ENCODE measurements at regions not wholly inside any gene's neighbourhood (a gene's known extent, or its start where the extent isn't known, plus 50 kb on each side); places are given as distances from the start of the nearest gene placed in this dataset.

DNA sequence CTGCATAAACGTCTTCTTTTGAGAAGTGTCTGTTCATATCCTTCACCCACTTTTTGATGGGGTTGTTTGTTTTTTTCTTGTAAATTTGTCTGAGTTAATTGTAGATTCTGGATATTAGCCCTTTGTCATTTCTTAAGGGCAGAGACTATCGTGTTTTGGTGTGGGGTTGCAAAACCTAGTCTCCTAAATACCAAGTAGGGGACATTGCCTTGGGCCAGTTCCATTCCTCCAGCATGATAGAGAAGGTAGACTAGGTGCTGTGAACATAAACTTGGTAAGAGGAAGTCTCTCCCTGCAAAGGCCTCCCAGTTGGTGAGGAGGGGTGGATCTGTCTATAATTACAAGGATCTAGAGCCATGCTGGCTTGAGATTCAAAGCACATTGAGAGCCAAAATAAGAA, 390.7 kb downstream of the VRK1 start:
- Histone ChIP-seq H4K20me1 (ENCODE audit: insufficient read depth) (no peaks in the 10 kb centered on the region), H3K36me3 (ENCODE audit: insufficient read depth, low read length) (no peaks in the 10 kb centered on the region)
- TF ChIP-seq EP300 (conservative IDR thresholded peaks at IDR 0.05; ENCODE audit: poor library complexity, severe bottlenecking), result no peak
- no peak for TF ChIP-seq MXI1 (conservative IDR thresholded peaks at IDR 0.05; ENCODE audit: poor library complexity, severe bottlenecking)
- TF ChIP-seq, protein P1, sequence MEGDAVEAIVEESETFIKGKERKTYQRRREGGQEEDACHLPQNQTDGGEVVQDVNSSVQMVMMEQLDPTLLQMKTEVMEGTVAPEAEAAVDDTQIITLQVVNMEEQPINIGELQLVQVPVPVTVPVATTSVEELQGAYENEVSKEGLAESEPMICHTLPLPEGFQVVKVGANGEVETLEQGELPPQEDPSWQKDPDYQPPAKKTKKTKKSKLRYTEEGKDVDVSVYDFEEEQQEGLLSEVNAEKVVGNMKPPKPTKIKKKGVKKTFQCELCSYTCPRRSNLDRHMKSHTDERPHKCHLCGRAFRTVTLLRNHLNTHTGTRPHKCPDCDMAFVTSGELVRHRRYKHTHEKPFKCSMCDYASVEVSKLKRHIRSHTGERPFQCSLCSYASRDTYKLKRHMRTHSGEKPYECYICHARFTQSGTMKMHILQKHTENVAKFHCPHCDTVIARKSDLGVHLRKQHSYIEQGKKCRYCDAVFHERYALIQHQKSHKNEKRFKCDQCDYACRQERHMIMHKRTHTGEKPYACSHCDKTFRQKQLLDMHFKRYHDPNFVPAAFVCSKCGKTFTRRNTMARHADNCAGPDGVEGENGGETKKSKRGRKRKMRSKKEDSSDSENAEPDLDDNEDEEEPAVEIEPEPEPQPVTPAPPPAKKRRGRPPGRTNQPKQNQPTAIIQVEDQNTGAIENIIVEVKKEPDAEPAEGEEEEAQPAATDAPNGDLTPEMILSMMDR (IDR thresholded peaks at IDR 0.05; ENCODE audit: poor library complexity, severe bottlenecking), result no peak
- no peak for TF ChIP-seq SMC3 (conservative IDR thresholded peaks at IDR 0.05; ENCODE audit: poor library complexity)
- TF ChIP-seq TAF1 (IDR thresholded peaks at IDR 0.05; ENCODE audit: low read depth), result no peak

DNA sequence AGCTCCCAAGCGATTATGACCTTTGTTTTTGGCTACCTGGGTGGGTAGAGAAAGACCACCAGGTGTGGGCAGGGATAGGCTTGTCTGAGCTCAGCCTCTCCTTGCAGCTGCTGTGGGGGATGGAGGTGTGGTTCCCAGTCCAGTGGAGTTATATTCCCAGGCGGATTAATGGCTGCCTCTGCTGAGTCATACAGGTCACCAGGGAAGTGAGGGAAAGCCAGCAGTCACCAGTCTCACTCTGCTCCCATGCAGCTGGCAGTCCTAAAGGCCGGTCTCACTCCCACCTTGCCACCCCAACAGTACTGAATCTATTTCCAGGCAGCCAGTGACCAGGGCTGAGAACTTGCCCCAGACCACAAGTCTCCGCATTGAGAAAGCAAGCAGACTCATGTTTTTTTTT, 399.2 kb downstream of the VRK1 start:
- TF ChIP-seq EZH2 (IDR thresholded peaks at IDR 0.05; ENCODE audit: borderline replicate concordance, insufficient read depth, low read length, poor library complexity, severe bottlenecking), result no peak
- no peak for TF ChIP-seq EP300 (conservative IDR thresholded peaks at IDR 0.05; ENCODE audit: poor library complexity, severe bottlenecking)
- TF ChIP-seq, protein P2, sequence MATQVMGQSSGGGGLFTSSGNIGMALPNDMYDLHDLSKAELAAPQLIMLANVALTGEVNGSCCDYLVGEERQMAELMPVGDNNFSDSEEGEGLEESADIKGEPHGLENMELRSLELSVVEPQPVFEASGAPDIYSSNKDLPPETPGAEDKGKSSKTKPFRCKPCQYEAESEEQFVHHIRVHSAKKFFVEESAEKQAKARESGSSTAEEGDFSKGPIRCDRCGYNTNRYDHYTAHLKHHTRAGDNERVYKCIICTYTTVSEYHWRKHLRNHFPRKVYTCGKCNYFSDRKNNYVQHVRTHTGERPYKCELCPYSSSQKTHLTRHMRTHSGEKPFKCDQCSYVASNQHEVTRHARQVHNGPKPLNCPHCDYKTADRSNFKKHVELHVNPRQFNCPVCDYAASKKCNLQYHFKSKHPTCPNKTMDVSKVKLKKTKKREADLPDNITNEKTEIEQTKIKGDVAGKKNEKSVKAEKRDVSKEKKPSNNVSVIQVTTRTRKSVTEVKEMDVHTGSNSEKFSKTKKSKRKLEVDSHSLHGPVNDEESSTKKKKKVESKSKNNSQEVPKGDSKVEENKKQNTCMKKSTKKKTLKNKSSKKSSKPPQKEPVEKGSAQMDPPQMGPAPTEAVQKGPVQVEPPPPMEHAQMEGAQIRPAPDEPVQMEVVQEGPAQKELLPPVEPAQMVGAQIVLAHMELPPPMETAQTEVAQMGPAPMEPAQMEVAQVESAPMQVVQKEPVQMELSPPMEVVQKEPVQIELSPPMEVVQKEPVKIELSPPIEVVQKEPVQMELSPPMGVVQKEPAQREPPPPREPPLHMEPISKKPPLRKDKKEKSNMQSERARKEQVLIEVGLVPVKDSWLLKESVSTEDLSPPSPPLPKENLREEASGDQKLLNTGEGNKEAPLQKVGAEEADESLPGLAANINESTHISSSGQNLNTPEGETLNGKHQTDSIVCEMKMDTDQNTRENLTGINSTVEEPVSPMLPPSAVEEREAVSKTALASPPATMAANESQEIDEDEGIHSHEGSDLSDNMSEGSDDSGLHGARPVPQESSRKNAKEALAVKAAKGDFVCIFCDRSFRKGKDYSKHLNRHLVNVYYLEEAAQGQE (IDR thresholded peaks at IDR 0.05; ENCODE audit: borderline replicate concordance), result no peak
- no peak for TF ChIP-seq SMC3 (conservative IDR thresholded peaks at IDR 0.05; ENCODE audit: poor library complexity)
- no peak for TF ChIP-seq POLR2AphosphoS5 (IDR thresholded peaks at IDR 0.05)
- Histone ChIP-seq H4K20me1 (ENCODE audit: insufficient read depth) (no peaks in the 10 kb centered on the region), H3F3A (ENCODE audit: insufficient read depth, low read length, poor library complexity, severe bottlenecking) (no peaks in the 10 kb centered on the region), H3K27ac (ENCODE audit: low read length) (no peak overlapping the region), H3K9me2 (ENCODE audit: insufficient read depth, low read length) (no peaks in the 10 kb centered on the region), H3K4me2 (ENCODE audit: low read length) (no peak overlapping the region), H3K4me3 (ENCODE audit: low read length) (no peak overlapping the region), H3K79me2 (replicated peaks; ENCODE audit: insufficient read depth, low read length) (no peaks in the 10 kb centered on the region), H3K9ac (ENCODE audit: low read length) (no peak overlapping the region), H3K9me3 (ENCODE audit: low read length) (no peaks in the 10 kb centered on the region), H3K27me3 (ENCODE audit: insufficient read depth, low read depth, low read length) (no peaks in the 10 kb centered on the region), H3K36me3 (ENCODE audit: insufficient read depth, low read length) (no peaks in the 10 kb centered on the region), H2AFZ (ENCODE audit: low read depth, low read length) (no peak overlapping the region)

More for the DNA sequence above, 390.7 kb downstream of the VRK1 start:
- H3K9me3 ChIP-seq (ENCODE audit: low read length), result no peaks in the 10 kb centered on the region
- H3K27me3 ChIP-seq (ENCODE audit: insufficient read depth, low read depth, low read length), result no peaks in the 10 kb centered on the region
- no peak overlapping the region for H3K9ac ChIP-seq (ENCODE audit: low read length)
- no peak overlapping the region for H3K4me3 ChIP-seq (ENCODE audit: low read length)
- H3K9me2 ChIP-seq (ENCODE audit: insufficient read depth, low read length), result no peaks in the 10 kb centered on the region
- H2AFZ ChIP-seq (ENCODE audit: low read depth, low read length), result no peak overlapping the region
- no peak overlapping the region for H3K27ac ChIP-seq (ENCODE audit: low read length)
- H3F3A ChIP-seq (ENCODE audit: insufficient read depth, low read length, poor library complexity, severe bottlenecking), result no peaks in the 10 kb centered on the region
- H3K79me2 ChIP-seq (replicated peaks; ENCODE audit: insufficient read depth, low read length), result no peaks in the 10 kb centered on the region
- no peak overlapping the region for H3K4me2 ChIP-seq (ENCODE audit: low read length)

DNA sequence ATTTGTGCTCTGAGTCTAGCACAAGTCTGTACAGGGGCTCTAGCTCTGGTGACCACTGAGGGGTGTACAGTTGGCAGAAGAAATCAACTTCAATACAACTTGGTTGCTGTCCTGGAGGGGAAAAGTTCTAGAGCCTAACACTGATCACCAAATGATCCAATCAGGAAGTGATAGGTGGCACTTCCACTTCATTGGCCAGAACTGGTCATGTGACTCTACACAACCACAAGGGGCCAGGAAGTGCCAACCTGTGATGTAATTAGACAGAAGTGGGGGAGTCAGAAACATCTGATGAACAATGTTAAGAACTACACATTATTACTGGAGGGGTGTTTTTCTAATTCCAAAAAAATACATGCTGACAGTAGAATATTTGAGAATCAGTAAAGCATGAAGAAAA, 401.6 kb downstream of the VRK1 start:
- H2AFZ ChIP-seq (ENCODE audit: low read depth, low read length), result no peak overlapping the region
- H3F3A ChIP-seq (ENCODE audit: insufficient read depth, low read length, poor library complexity, severe bottlenecking), result no peaks in the 10 kb centered on the region
- TF ChIP-seq, protein P2 (IDR thresholded peaks at IDR 0.05; ENCODE audit: borderline replicate concordance), result no peak
- TF ChIP-seq, protein P1 (IDR thresholded peaks at IDR 0.05; ENCODE audit: poor library complexity, severe bottlenecking), result no peak
- TF ChIP-seq MXI1 (conservative IDR thresholded peaks at IDR 0.05; ENCODE audit: poor library complexity, severe bottlenecking), result no peak
- TF ChIP-seq POLR2AphosphoS5 (IDR thresholded peaks at IDR 0.05), result no peak
- TF ChIP-seq TAF1 (IDR thresholded peaks at IDR 0.05; ENCODE audit: low read depth), result no peak
- no peak for TF ChIP-seq RAD21 (conservative IDR thresholded peaks at IDR 0.05)
- TF ChIP-seq EZH2 (IDR thresholded peaks at IDR 0.05; ENCODE audit: borderline replicate concordance, insufficient read depth, low read length, poor library complexity, severe bottlenecking), result no peak
- TF ChIP-seq SMC3 (conservative IDR thresholded peaks at IDR 0.05; ENCODE audit: poor library complexity), result no peak
- TF ChIP-seq EP300 (conservative IDR thresholded peaks at IDR 0.05; ENCODE audit: poor library complexity, severe bottlenecking), result no peak
- no peak overlapping the region for H3K4me3 ChIP-seq (ENCODE audit: low read length)
- H4K20me1 ChIP-seq (ENCODE audit: insufficient read depth), result no peaks in the 10 kb centered on the region
- no peaks in the 10 kb centered on the region for H3K36me3 ChIP-seq (ENCODE audit: insufficient read depth, low read length)
- H3K9ac ChIP-seq (ENCODE audit: low read length), result no peak overlapping the region
- H3K79me2 ChIP-seq (replicated peaks; ENCODE audit: insufficient read depth, low read length), result no peaks in the 10 kb centered on the region
- no peaks in the 10 kb centered on the region for H3K9me2 ChIP-seq (ENCODE audit: insufficient read depth, low read length)
- no peak overlapping the region for H3K4me2 ChIP-seq (ENCODE audit: low read length)
- H3K27ac ChIP-seq (ENCODE audit: low read length), result no peak overlapping the region
- H3K9me3 ChIP-seq (ENCODE audit: low read length), result no peaks in the 10 kb centered on the region
- no peaks in the 10 kb centered on the region for H3K27me3 ChIP-seq (ENCODE audit: insufficient read depth, low read depth, low read length)

All from neural cell (in vitro differentiated cells).